Lower leg skin (tissue), 3 donors: ENCODE measurements at regions not wholly inside any gene's neighbourhood (a gene's known extent, or its start where the extent isn't known, plus 50 kb on each side); places are given as distances from the start of the nearest gene placed in this dataset.

Experiments used
- POLR2A ChIP-seq, 2 donors: fragments of 450-650 bp; IDR thresholded peaks; one replicate each; pipeline ENCODE4 v1.6.1; 2016 to 2017; ENCODE audit warnings: antibody characterized with exemption in 2 of 2, mild to moderate bottlenecking in 1 of 2, moderate library complexity in 1 of 2
- TF ChIP-seq, protein P1 (sequence below), 3 donors: fragments of 450-650 bp; IDR thresholded peaks; one replicate each; pipeline ENCODE4 v1.5.1; 2016; ENCODE audit warnings: antibody characterized with exemption in 3 of 3, mild to moderate bottlenecking in 3 of 3, moderate library complexity in 2 of 3

DNA sequence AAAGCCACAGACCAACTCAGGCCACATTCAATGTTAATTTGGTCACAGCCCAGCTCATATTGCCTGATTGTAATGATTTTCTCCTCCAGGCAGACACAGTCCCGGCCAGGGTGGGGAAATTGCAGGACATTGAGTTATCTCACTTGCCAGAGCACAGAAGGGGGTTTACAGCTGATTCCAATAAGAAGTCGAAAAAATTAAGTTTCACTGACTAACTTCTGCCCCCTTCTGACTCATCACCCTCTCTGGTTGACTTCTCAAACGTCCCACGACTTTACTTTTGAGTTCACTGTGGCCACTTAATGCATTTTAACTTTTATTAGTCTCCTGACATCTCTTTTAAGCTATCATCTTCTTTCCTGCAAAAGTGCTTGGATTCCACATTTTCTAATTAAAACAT, 321.4 kb upstream of the WWC1 start:
- TF ChIP-seq, protein P1, sequence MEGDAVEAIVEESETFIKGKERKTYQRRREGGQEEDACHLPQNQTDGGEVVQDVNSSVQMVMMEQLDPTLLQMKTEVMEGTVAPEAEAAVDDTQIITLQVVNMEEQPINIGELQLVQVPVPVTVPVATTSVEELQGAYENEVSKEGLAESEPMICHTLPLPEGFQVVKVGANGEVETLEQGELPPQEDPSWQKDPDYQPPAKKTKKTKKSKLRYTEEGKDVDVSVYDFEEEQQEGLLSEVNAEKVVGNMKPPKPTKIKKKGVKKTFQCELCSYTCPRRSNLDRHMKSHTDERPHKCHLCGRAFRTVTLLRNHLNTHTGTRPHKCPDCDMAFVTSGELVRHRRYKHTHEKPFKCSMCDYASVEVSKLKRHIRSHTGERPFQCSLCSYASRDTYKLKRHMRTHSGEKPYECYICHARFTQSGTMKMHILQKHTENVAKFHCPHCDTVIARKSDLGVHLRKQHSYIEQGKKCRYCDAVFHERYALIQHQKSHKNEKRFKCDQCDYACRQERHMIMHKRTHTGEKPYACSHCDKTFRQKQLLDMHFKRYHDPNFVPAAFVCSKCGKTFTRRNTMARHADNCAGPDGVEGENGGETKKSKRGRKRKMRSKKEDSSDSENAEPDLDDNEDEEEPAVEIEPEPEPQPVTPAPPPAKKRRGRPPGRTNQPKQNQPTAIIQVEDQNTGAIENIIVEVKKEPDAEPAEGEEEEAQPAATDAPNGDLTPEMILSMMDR (IDR thresholded peaks at IDR 0.05), result no peak
- no peak for TF ChIP-seq POLR2A (IDR thresholded peaks at IDR 0.05)
